K562 (cell line): ENCODE measurements at regions not wholly inside any gene's neighbourhood (a gene's known extent, or its start where the extent isn't known, plus 50 kb on each side); places are given as distances from the start of the nearest gene placed in this dataset.

ENCODE experiments used
- CHCHD3 ChIP-seq: fragments of 250-450 bp; sonication (Bioruptor Pico); IDR thresholded peaks from 2 replicates; pipeline ENCODE4 v2.1.2; 2022; ENCODE audit warnings: mild to moderate bottlenecking
- E2F8 ChIP-seq: fragments of 450-650 bp; IDR thresholded peaks from 2 replicates; pipeline ENCODE4 v1.7.1; 2018; ENCODE audit warnings: mild to moderate bottlenecking, low read depth; ENCODE audit not compliant: partially characterized antibody
- GABPB2 ChIP-seq: fragments of 250-450 bp; sonication (Bioruptor Pico); conservative IDR thresholded peaks from 2 replicates; pipeline ENCODE4 v1.5.1; 2021; ENCODE audit warnings: mild to moderate bottlenecking
- HBP1 ChIP-seq: fragments of 450-650 bp; formaldehyde crosslinking; IDR thresholded peaks from 2 replicates; pipeline ENCODE4 v1.4.0; 2022; ENCODE audit warnings: missing genetic modification characterization
- HNRNPH1 ChIP-seq: fragments of 200-400 bp; formaldehyde crosslinking; optimal IDR thresholded peaks from 2 replicates; pipeline ENCODE3; 2017; ENCODE audit warnings: low read depth, mild to moderate bottlenecking, low read length, moderate library complexity
- KAT7 ChIP-seq: sonication (generic); formaldehyde crosslinking; IDR thresholded peaks from 2 replicates; pipeline ENCODE4 v1.8.0; 2022; ENCODE audit warnings: missing genetic modification reagents, mild to moderate bottlenecking, borderline replicate concordance
- KLF13 ChIP-seq: fragments of 450-650 bp; IDR thresholded peaks from 2 replicates; pipeline ENCODE4 v1.6.1; 2016; ENCODE audit warnings: missing genetic modification characterization, low read depth, mild to moderate bottlenecking, missing compliant biosample characterization, moderate library complexity, borderline replicate concordance
- MITF ChIP-seq: IDR thresholded peaks from 2 replicates; pipeline ENCODE4 v1.6.1; 2014; ENCODE audit warnings: antibody characterized with exemption
- PATZ1 ChIP-seq: fragments of 250-450 bp; sonication (Bioruptor Pico); IDR thresholded peaks from 2 replicates; pipeline ENCODE4 v1.5.0; 2020; ENCODE audit warnings: mild to moderate bottlenecking, borderline replicate concordance
- PHTF2 ChIP-seq: fragments of 250-450 bp; sonication (Bioruptor Pico); IDR thresholded peaks from 2 replicates; pipeline ENCODE4 v1.5.0; 2021; ENCODE audit warnings: mild to moderate bottlenecking
- RFX7 ChIP-seq: fragments of 250-450 bp; sonication (Bioruptor Pico); IDR thresholded peaks from 2 replicates; pipeline ENCODE4 v1.5.1; 2021; ENCODE audit warnings: mild to moderate bottlenecking
- SMAD3 ChIP-seq: fragments of 450-650 bp; formaldehyde crosslinking; conservative IDR thresholded peaks from 2 replicates; pipeline ENCODE4 v1.4.0; 2020; ENCODE audit warnings: mild to moderate bottlenecking
- SMARCA4 ChIP-seq: fragments of 450-650 bp; IDR thresholded peaks from 2 replicates; pipeline ENCODE4 v1.6.1; 2016
- TEAD4 ChIP-seq, 2 experiments: sonication (generic) in 1 of 2; formaldehyde crosslinking in 1 of 2; IDR thresholded peaks; 2 replicates each; pipeline versions ENCODE4 v1.6.1 to v1.8.0; 2012 to 2022; ENCODE audit warnings: borderline replicate concordance in 1 of 2, inconsistent platforms in 1 of 2, low read length in 1 of 2, mild to moderate bottlenecking in 1 of 2, missing genetic modification reagents in 1 of 2
- ZBTB12 ChIP-seq: fragments of 250-450 bp; sonication (Bioruptor Pico); IDR thresholded peaks from 2 replicates; pipeline ENCODE4 v1.4.0; 2020
- ZFP30 ChIP-seq: fragments of 250-450 bp; sonication (Bioruptor Pico); IDR thresholded peaks from 2 replicates; pipeline ENCODE4 v1.8.0; 2022; ENCODE audit warnings: moderate library complexity, mild to moderate bottlenecking, inconsistent platforms, borderline replicate concordance
- ZNF232 ChIP-seq: sonication (generic); formaldehyde crosslinking; IDR thresholded peaks from 2 replicates; pipeline ENCODE4 v1.8.0; 2022; ENCODE audit warnings: mild to moderate bottlenecking, missing genetic modification reagents

DNA sequence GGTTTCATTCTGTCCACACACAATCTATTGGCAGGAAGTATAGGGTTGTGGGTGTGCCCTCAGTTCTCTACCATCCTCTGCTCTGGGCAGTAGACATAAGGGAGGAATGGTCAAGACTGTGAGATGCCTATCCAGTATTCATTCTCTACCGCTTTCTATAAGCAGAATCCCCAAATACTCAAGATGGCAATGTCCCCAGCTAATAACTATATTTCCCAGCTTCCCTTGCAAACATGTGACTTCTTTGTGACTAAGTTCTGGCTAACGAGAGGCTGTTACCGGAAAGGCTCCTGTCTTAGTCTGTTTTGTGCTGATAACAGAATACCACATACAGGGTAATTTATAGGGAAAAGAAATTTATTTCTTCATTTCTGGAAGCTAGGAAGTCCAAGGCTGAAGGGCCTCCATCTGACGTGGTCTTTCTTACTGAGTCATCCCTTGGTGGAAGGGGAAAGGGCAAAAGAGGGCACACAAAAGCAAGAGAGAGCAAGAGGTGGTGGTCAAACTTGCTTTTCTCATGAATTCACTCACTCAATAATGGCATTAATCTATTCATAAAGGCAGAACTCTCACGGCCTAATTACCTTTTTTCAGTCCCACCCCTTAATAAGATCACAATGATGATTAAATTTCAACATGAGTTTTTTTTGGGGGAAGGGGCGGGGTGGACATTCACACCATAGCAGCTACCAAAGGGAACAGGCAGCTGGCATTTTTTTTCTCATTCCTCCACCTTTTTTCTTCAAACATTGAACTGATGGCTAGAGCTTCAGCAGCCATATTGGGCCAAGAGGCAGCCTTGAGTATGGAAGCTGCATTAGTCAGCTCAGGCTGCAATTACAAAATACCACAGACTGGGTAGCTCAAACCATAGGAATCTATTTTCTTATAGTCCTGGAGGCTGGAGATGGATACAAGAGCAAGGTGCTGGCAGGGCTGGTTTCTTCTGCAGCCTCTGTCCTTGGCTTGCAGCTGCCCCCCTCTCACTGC, 109.7 kb upstream of the OR9Q1 start (continued):
- TF ChIP-seq ZBTB12 (peak; percentile 46), SMAD3 (CRISPR knock-in tag) (no peak), KAT7 (CRISPR knock-in tag) (no peak), ZFP30 (CRISPR knock-in tag) (no peak), CHCHD3 (CRISPR knock-in tag) (no peak), SMARCA4 (peak; percentile 53), E2F8 (no peak), PHTF2 (no peak), MITF (no peak), HBP1 (CRISPR knock-in tag) (no peak), HNRNPH1 (no peak), KLF13 (tag) (no peak), TEAD4 (IDR thresholded peaks at IDR 0.05; ENCODE audit: low read length) (peak; percentile 73), TEAD4 (CRISPR knock-in tag; IDR thresholded peaks at IDR 0.05; ENCODE audit: borderline replicate concordance) (no peak), RFX7 (no peak), PATZ1 (no peak), GABPB2 (no peak), ZNF232 (no peak)
